ENCODE measurements at regions not wholly inside any gene's neighbourhood (a gene's known extent, or its start where the extent isn't known, plus 50 kb on each side); places are given as distances from the start of the nearest gene placed in this dataset.

DNA sequence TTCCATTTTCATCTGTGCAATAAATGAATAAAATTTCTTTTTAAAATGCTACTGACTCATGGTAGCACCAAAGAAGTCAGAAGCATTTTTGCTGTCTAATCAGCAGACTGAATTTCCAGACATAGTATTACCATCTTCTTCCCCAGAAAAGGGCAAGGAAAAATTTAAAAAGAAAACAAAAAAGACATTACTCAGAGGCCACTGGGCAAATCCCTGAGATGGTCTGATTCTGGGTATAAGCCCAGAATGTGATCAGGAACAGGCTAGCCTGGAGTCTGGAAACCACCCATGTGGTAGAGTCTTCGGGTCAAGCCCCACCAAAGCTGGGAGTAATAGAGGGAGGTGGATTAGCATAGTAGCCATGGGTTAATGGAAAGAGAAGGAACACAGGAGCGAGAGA is 342.8 kb downstream of the FBXW7 start:
- TF ChIP-seq, protein P1, sequence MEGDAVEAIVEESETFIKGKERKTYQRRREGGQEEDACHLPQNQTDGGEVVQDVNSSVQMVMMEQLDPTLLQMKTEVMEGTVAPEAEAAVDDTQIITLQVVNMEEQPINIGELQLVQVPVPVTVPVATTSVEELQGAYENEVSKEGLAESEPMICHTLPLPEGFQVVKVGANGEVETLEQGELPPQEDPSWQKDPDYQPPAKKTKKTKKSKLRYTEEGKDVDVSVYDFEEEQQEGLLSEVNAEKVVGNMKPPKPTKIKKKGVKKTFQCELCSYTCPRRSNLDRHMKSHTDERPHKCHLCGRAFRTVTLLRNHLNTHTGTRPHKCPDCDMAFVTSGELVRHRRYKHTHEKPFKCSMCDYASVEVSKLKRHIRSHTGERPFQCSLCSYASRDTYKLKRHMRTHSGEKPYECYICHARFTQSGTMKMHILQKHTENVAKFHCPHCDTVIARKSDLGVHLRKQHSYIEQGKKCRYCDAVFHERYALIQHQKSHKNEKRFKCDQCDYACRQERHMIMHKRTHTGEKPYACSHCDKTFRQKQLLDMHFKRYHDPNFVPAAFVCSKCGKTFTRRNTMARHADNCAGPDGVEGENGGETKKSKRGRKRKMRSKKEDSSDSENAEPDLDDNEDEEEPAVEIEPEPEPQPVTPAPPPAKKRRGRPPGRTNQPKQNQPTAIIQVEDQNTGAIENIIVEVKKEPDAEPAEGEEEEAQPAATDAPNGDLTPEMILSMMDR (IDR thresholded peaks at IDR 0.05; ENCODE audit: low read depth, low read length, poor library complexity, severe bottlenecking): no peak
- no peak for TF ChIP-seq EZH2phosphoT487 (IDR thresholded peaks at IDR 0.05; ENCODE audit: borderline replicate concordance, low read length)
- no peaks in the 10 kb centered on the region for H3K27me3 ChIP-seq (ENCODE audit: control insufficient read depth, low read length)
- no peak overlapping the region for H3K4me2 ChIP-seq (ENCODE audit: low read length)
- no peak overlapping the region for H3K27ac ChIP-seq (ENCODE audit: low read depth, low read length)
- H3K4me1 ChIP-seq (ENCODE audit: control insufficient read depth, low read length): no peaks in the 10 kb centered on the region
- H3K36me3 ChIP-seq (ENCODE audit: control insufficient read depth, low read length): no peaks in the 10 kb centered on the region
- H3F3A ChIP-seq (ENCODE audit: control insufficient read depth, insufficient read depth): no peaks in the 10 kb centered on the region
- no peaks in the 10 kb centered on the region for H3K9me3 ChIP-seq (ENCODE audit: control insufficient read depth, insufficient read depth, low read length)
- no peak overlapping the region for H3K4me3 ChIP-seq (ENCODE audit: low read length)
- H3K9me2 ChIP-seq (replicated peaks; ENCODE audit: control insufficient read depth, low read length): no peaks in the 10 kb centered on the region
- H4K20me1 ChIP-seq (ENCODE audit: control insufficient read depth, insufficient read depth, low read depth, low read length): no peaks in the 10 kb centered on the region
- H3K79me2 ChIP-seq (ENCODE audit: control insufficient read depth, low read length): no peaks in the 10 kb centered on the region

DNA sequence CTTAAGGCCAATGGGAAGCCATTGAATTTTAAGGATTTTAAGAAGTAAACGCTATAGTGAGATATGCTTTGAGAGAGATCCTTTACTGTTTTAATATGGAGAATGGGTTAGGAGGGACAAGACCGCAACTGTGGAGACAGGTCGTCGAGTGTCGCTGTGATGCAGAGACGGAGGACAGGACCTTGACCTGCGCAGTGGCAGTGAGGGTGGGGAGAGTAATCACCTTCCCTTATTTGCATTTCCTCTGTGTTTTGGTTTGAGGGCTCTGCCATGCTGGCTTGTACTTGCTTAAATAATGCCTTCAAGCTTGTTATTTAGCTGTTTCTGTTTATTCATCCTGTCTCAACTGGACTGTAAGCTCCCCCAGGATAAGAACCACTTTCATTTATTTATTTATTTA is 345.0 kb downstream of the FBXW7 start:
- H3K9me3 ChIP-seq (ENCODE audit: control insufficient read depth, insufficient read depth, low read length): no peaks in the 10 kb centered on the region
- no peaks in the 10 kb centered on the region for H3K27me3 ChIP-seq (ENCODE audit: control insufficient read depth, low read length)
- no peak for TF ChIP-seq EZH2phosphoT487 (IDR thresholded peaks at IDR 0.05; ENCODE audit: borderline replicate concordance, low read length)
- TF ChIP-seq, protein P1 (IDR thresholded peaks at IDR 0.05; ENCODE audit: low read depth, low read length, poor library complexity, severe bottlenecking): no peak
- H3F3A ChIP-seq (ENCODE audit: control insufficient read depth, insufficient read depth): no peaks in the 10 kb centered on the region
- H3K4me3 ChIP-seq (ENCODE audit: low read length): no peak overlapping the region
- no peaks in the 10 kb centered on the region for H3K4me1 ChIP-seq (ENCODE audit: control insufficient read depth, low read length)
- no peaks in the 10 kb centered on the region for H3K9me2 ChIP-seq (replicated peaks; ENCODE audit: control insufficient read depth, low read length)
- no peak overlapping the region for H3K4me2 ChIP-seq (ENCODE audit: low read length)
- no peaks in the 10 kb centered on the region for H4K20me1 ChIP-seq (ENCODE audit: control insufficient read depth, insufficient read depth, low read depth, low read length)
- no peaks in the 10 kb centered on the region for H3K36me3 ChIP-seq (ENCODE audit: control insufficient read depth, low read length)
- H3K79me2 ChIP-seq (ENCODE audit: control insufficient read depth, low read length): no peaks in the 10 kb centered on the region
- H3K27ac ChIP-seq (ENCODE audit: low read depth, low read length): no peak overlapping the region

DNA sequence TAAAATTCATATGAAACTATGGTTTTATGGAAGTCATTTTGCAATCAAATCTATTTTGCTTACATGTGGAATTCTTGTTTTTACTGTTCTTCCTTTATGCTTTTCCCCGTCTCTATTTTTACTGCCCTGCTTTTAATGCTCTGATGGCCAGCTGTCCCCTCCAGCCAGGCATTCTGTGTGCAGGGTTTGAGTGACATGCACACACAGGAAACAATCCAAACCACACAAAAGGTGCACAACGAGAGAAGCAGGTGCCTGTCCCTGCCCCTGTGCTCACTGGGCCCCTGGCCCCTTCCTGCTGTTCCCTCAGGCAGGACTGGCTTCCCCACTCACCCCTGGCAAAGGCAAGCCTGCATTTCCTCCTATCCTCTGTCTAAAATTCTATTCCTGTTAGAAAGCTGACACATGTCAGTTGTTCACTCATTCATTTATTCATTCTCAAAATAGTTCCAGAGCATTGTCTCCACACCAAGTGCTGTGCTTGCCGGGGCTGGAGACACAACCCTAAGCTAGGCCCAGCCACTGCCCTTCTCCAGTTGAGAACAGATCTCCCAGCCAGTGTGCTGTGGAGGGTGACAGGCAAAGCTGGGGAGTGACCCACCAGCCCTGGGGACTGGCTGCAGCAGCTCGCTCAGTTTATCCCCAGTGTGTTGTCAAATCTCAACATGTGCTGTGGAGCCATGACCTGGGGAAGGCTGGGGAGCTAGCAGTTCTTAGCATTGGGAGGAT is 346.3 kb downstream of the FBXW7 start:
- H3K27ac ChIP-seq (ENCODE audit: low read depth, low read length): no peak overlapping the region
- no peak overlapping the region for H3K4me2 ChIP-seq (ENCODE audit: low read length)
- H3K9me2 ChIP-seq (replicated peaks; ENCODE audit: control insufficient read depth, low read length): no peaks in the 10 kb centered on the region
- H4K20me1 ChIP-seq (ENCODE audit: control insufficient read depth, insufficient read depth, low read depth, low read length): no peaks in the 10 kb centered on the region
- no peaks in the 10 kb centered on the region for H3K9me3 ChIP-seq (ENCODE audit: control insufficient read depth, insufficient read depth, low read length)
- no peak overlapping the region for H3K4me3 ChIP-seq (ENCODE audit: low read length)
- H3K36me3 ChIP-seq (ENCODE audit: control insufficient read depth, low read length): no peaks in the 10 kb centered on the region
- no peaks in the 10 kb centered on the region for H3F3A ChIP-seq (ENCODE audit: control insufficient read depth, insufficient read depth)
- TF ChIP-seq, protein P1 (IDR thresholded peaks at IDR 0.05; ENCODE audit: low read depth, low read length, poor library complexity, severe bottlenecking): no peak
- no peaks in the 10 kb centered on the region for H3K4me1 ChIP-seq (ENCODE audit: control insufficient read depth, low read length)
- H3K79me2 ChIP-seq (ENCODE audit: control insufficient read depth, low read length): no peaks in the 10 kb centered on the region
- H3K27me3 ChIP-seq (ENCODE audit: control insufficient read depth, low read length): no peaks in the 10 kb centered on the region

Data from DOHH2 (cell line).